Epithelial cell of esophagus (primary cell): ENCODE measurements at regions not wholly inside any gene's neighbourhood (a gene's known extent, or its start where the extent isn't known, plus 50 kb on each side); places are given as distances from the start of the nearest gene placed in this dataset.

Experiments
- DNase-seq: peaks from one replicate; pipeline ENCODE4 v3.0.0; 2010; ENCODE audit warnings: low read depth
- H3K4me3 ChIP-seq: 2 replicates; pipeline ENCODE4 v1.5.1; 2011; ENCODE audit warnings: mild to moderate bottlenecking, low read length, control low read depth
- TF ChIP-seq, protein P1 (sequence below): IDR thresholded peaks from 2 replicates; pipeline ENCODE4 v1.5.1; 2011; ENCODE audit warnings: low read depth, mild to moderate bottlenecking, low read length, control low read depth, inconsistent platforms; ENCODE audit not compliant: insufficient read depth; ENCODE audit errors: missing control alignments

DNA sequence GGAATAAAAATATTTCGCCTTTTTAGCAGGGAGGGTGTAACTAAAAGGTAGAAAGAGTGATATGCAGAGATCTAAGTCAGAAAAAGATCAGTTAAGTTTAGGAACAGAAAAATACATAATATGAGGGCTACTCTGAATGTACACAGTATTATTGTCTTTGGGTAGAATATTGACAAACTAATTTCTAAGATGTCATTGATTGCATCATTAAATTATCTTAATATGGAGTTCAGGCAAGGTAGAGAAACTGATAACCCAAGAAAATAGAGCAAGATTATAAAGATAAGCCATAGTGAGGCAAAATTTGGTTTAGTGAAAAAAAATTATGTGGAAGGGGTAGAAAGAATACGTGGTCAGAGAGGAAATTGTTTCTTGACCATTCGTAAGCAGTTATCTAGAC lies 629.0 kb upstream of the NXPH2 start:
- DNase-seq, result no peak
- TF ChIP-seq, protein P1, sequence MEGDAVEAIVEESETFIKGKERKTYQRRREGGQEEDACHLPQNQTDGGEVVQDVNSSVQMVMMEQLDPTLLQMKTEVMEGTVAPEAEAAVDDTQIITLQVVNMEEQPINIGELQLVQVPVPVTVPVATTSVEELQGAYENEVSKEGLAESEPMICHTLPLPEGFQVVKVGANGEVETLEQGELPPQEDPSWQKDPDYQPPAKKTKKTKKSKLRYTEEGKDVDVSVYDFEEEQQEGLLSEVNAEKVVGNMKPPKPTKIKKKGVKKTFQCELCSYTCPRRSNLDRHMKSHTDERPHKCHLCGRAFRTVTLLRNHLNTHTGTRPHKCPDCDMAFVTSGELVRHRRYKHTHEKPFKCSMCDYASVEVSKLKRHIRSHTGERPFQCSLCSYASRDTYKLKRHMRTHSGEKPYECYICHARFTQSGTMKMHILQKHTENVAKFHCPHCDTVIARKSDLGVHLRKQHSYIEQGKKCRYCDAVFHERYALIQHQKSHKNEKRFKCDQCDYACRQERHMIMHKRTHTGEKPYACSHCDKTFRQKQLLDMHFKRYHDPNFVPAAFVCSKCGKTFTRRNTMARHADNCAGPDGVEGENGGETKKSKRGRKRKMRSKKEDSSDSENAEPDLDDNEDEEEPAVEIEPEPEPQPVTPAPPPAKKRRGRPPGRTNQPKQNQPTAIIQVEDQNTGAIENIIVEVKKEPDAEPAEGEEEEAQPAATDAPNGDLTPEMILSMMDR, result no peak
- H3K4me3 ChIP-seq, result no peak overlapping the region

DNA sequence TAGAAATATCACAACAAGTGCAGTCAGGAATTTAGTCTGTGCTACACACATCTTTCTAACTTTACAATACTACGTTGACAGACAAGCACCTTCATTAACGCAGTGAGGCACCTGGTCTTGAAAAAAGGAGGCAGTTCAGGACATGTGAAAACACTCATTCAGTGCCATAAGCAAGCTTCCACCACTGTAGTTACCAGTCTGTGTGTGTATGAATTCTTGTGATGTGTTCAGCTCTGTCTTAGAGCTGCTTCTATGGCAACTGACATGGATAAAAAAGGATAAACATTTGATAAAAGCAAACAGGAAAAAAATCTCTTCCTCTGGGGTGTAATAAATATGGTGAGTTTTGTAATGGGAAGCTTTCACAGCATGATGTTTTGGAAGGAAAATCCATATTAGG lies 623.8 kb upstream of the NXPH2 start:
- no peak overlapping the region for H3K4me3 ChIP-seq
- TF ChIP-seq, protein P1, result no peak
- no peak for DNase-seq

DNA sequence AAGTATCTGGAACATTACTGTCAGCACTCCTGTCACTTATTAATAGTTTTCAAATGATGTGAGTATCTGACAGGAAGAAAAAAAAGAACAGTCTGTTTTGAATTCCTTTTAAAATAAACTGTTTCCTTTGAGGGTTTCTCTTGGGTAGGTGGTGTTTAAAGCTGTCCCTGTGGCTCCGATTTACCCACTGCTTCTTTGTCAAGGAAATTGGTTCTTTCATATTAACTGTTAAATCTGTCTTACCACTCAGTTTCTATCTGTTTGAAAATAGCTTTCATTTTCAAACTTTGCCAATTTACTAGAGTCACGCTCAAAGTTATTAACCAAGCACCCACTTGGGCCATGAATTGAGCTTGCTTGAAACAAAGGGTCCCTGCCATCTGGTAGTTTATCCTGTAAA lies 614.6 kb upstream of the NXPH2 start:
- TF ChIP-seq, protein P1, result no peak
- no peak overlapping the region for H3K4me3 ChIP-seq
- no peak for DNase-seq

DNA sequence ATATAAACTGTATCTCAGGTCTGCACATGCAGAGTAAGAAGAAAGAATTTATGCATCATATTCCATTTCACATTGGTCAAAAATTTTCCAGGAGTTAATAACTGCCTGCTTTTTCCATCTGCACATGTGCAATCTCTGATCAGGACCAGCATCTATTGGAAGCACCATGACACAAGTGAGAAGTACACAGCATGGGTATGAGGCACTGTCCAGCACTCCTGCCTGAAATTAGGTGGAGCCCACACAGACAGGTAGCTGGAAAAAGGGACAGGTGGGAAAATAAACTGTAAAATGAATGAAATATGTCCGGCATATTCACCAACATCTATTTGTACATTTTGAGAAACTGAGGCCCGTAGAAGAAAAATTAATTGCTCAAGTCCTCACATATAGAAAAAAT lies 609.2 kb upstream of the NXPH2 start:
- TF ChIP-seq, protein P1, result no peak
- no peak for DNase-seq
- no peak overlapping the region for H3K4me3 ChIP-seq

DNA sequence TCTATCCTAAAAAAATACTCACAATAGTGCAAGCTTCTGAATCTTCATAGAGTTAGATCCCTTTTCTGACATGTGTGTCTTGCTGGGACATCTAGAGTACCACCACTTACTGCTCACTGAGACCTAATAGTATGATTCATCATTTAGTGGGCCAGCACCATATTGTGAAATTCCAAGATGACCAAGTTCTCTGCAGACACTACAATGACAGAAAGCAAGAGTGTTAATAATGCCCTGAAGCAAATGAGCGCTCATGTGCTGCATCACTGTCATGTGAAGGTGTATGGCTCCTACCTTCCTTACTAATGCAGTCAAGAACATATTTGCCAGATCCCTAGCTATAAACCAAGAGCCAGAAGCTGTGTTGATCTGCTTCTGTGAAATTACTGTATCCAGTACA lies 606.2 kb upstream of the NXPH2 start:
- TF ChIP-seq, protein P1, result no peak
- peak; percentile 24 for DNase-seq
- no peak overlapping the region for H3K4me3 ChIP-seq

DNA sequence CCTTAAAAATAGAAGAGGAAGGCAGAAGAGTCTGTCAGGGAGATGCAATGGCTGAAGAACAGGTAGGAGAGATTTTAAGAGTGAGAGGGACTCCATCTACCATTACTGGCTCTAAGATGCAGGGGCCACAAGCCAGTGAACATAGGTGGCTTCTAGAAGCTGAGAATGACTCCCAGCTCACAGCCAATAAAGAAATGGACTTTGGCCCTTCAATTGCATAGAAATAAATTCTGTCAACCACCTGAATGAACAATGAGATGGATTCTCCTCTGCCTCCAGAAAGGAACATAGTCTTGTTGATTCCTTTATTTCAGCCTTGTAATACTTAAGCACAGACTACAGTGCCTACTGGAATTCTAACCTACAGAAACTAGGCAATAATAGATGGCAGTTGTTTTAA lies 603.3 kb upstream of the NXPH2 start:
- no peak for DNase-seq
- TF ChIP-seq, protein P1, result no peak
- no peak overlapping the region for H3K4me3 ChIP-seq

DNA sequence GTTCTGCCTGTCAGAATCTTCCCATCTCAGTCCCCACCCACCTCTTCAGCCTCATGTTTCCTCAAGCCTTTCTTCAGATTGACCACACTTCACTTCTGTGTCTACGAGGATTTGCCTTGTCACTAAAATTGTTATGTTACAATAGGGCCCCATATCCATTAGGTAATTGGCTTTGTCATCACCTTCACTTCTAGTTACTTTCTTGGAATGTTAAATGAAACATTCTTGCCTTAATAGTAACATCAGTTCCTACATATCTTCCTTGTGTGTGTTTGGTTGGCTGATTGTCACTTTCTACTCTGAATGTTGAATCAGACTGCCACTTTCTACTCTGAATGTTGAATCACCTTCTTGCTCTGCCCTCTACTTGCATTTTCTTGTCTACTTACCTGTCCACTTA lies 599.9 kb upstream of the NXPH2 start:
- H3K4me3 ChIP-seq, result no peak overlapping the region
- no peak for DNase-seq
- TF ChIP-seq, protein P1, result no peak
